GM23338 (cell line): ENCODE measurements at regions not wholly inside any gene's neighbourhood (a gene's known extent, or its start where the extent isn't known, plus 50 kb on each side); places are given as distances from the start of the nearest gene placed in this dataset.

Experiments
- ATAC-seq: fragments of 200-7000 bp; cut with Tn5 transposase; 3 replicates; pipeline ENCODE4 v1.9.1; 2020
- DNase-seq: peaks from one replicate; pipeline ENCODE4 v3.0.0-alpha.2; 2015; ENCODE audit warnings: low spot score
- H2AFZ ChIP-seq: fragments of 200-600 bp; sonication (generic); 2 replicates; pipeline ENCODE4 v1.8.0; 2016; ENCODE audit warnings: antibody characterized with exemption, mild to moderate bottlenecking, moderate library complexity
- H3F3A ChIP-seq: fragments of 200-600 bp; sonication (generic); replicated peaks from 2 replicates; pipeline ENCODE4 v1.8.0; 2017; ENCODE audit warnings: antibody characterized with exemption, mixed run types, low read depth
- H3K27ac ChIP-seq: fragments of 200-600 bp; sonication (generic); 2 replicates; pipeline ENCODE4 v1.6.1; 2016; ENCODE audit warnings: low read depth
- H3K27me3 ChIP-seq: fragments of 200-600 bp; sonication (generic); 2 replicates; pipeline ENCODE4 v1.8.0; 2016; ENCODE audit warnings: mild to moderate bottlenecking, mixed run types, moderate library complexity; ENCODE audit not compliant: insufficient read depth
- H3K36me3 ChIP-seq: fragments of 200-600 bp; sonication (generic); 2 replicates; pipeline ENCODE4 v1.8.0; 2016; ENCODE audit warnings: mild to moderate bottlenecking; ENCODE audit not compliant: insufficient read depth
- H3K4me1 ChIP-seq: fragments of 200-600 bp; sonication (generic); 2 replicates; pipeline ENCODE4 v1.8.0; 2016; ENCODE audit warnings: mild to moderate bottlenecking, moderate library complexity; ENCODE audit not compliant: insufficient read depth
- H3K4me2 ChIP-seq: fragments of 200-600 bp; sonication (generic); 2 replicates; pipeline ENCODE4 v1.7.1; 2017; ENCODE audit warnings: mixed run types
- H3K4me3 ChIP-seq: fragments of 200-600 bp; sonication (generic); 2 replicates; pipeline ENCODE4 v1.6.1; 2016; ENCODE audit warnings: mixed run types
- H3K79me2 ChIP-seq: fragments of 200-600 bp; sonication (generic); replicated peaks from 2 replicates; pipeline ENCODE4 v1.8.0; 2017; ENCODE audit warnings: mild to moderate bottlenecking; ENCODE audit not compliant: insufficient read depth
- H3K9me2 ChIP-seq: fragments of 200-600 bp; sonication (generic); 2 replicates; pipeline ENCODE4 v1.8.0; 2017; ENCODE audit not compliant: insufficient read depth
- H4K20me1 ChIP-seq: fragments of 200-600 bp; sonication (generic); replicated peaks from 2 replicates; pipeline ENCODE4 v1.8.0; 2017; ENCODE audit warnings: mild to moderate bottlenecking; ENCODE audit not compliant: insufficient read depth
- H3K27ac Mint-ChIP-seq: 2 replicates; pipeline ENCODE4 v1.8.0; 2020; ENCODE audit warnings: inconsistent platforms, mild to moderate bottlenecking, moderate library complexity, mixed read lengths
- H3K27me3 Mint-ChIP-seq: 3 replicates; pipeline ENCODE4 v1.8.0; 2022; ENCODE audit warnings: low read depth, mild to moderate bottlenecking, moderate library complexity, mixed read lengths, inconsistent platforms; ENCODE audit not compliant: insufficient read depth, poor library complexity
- H3K36me3 Mint-ChIP-seq: 3 replicates; pipeline ENCODE4 v1.8.0; 2021; ENCODE audit warnings: low read depth, mild to moderate bottlenecking, inconsistent platforms, moderate library complexity, mixed read lengths
- H3K4me1 Mint-ChIP-seq: 3 replicates; pipeline ENCODE4 v1.8.0; 2020; ENCODE audit warnings: mild to moderate bottlenecking, inconsistent platforms, mixed read lengths
- H3K4me3 Mint-ChIP-seq: 3 replicates; pipeline ENCODE4 v1.8.0; 2021; ENCODE audit warnings: moderate library complexity, mild to moderate bottlenecking, inconsistent platforms, mixed read lengths
- H3K9me3 Mint-ChIP-seq: 3 replicates; pipeline ENCODE4 v1.8.0; 2020; ENCODE audit warnings: moderate library complexity, mild to moderate bottlenecking, inconsistent platforms, mixed read lengths
- CTCF ChIP-seq, 2 experiments: fragments of 200-600 bp in 1 of 2; sonication (generic) in 1 of 2; conservative IDR thresholded peaks; 2 replicates each; pipeline versions ENCODE4 v1.5.1 to v1.6.1; 2016 to 2017; ENCODE audit warnings: antibody characterized with exemption in 2 of 2, low read depth in 2 of 2, mild to moderate bottlenecking in 2 of 2, moderate library complexity in 1 of 2
- EZH2phosphoT487 ChIP-seq: fragments of 200-600 bp; sonication (generic); IDR thresholded peaks from one replicate; pipeline ENCODE4 v1.8.1; 2018; ENCODE audit warnings: antibody characterized with exemption; ENCODE audit not compliant: unreplicated experiment
- NANOG ChIP-seq: IDR thresholded peaks from 2 replicates; pipeline ENCODE4 v1.6.1; 2016; ENCODE audit warnings: antibody characterized with exemption, borderline replicate concordance
- REST ChIP-seq: IDR thresholded peaks from one replicate; pipeline ENCODE4 v1.6.1; 2018; ENCODE audit warnings: antibody characterized with exemption; ENCODE audit not compliant: unreplicated experiment
- ZNF331 ChIP-seq: fragments of 250-450 bp; sonication (Bioruptor Pico); IDR thresholded peaks from 2 replicates; pipeline ENCODE4 v1.5.0; 2020; ENCODE audit warnings: low read depth, mild to moderate bottlenecking, moderate library complexity

GRCh38 chr2:236975766-236976165, 109.9 kb upstream of the COPS8 start:
- Histone ChIP-seq H3K4me1 (peaks cover 16% of the 10 kb centered on the region; the same call in 1 of the 2 replicates), H2AFZ (no peak overlapping the region), H3K27ac (no peak overlapping the region), H3K27me3 (no peaks in the 10 kb centered on the region), H3K36me3 (no peaks in the 10 kb centered on the region), H3F3A (no peaks in the 10 kb centered on the region), H3K4me2 (no peak overlapping the region), H3K4me3 (no peak overlapping the region), H4K20me1 (no peaks in the 10 kb centered on the region), H3K79me2 (no peaks in the 10 kb centered on the region), H3K9me2 (peaks cover 18% of the 10 kb centered on the region)
- peaks cover 7% of the 10 kb centered on the region for H3K27me3 Mint-ChIP-seq
- no peak overlapping the region for H3K4me3 Mint-ChIP-seq
- H3K27ac Mint-ChIP-seq, result no peak overlapping the region
- no peaks in the 10 kb centered on the region for H3K36me3 Mint-ChIP-seq
- ATAC-seq, result no peak
- peaks cover 2% of the 10 kb centered on the region; the same call in 1 of the 3 replicates for H3K9me3 Mint-ChIP-seq
- H3K4me1 Mint-ChIP-seq, result peaks cover 34% of the 10 kb centered on the region
- DNase-seq, result no peak
- TF ChIP-seq CTCF (conservative IDR thresholded peaks at IDR 0.05; ENCODE audit: low read depth in 2 of 2), result no peak
- no peak for TF ChIP-seq ZNF331
- TF ChIP-seq REST, result no peak

DNA sequence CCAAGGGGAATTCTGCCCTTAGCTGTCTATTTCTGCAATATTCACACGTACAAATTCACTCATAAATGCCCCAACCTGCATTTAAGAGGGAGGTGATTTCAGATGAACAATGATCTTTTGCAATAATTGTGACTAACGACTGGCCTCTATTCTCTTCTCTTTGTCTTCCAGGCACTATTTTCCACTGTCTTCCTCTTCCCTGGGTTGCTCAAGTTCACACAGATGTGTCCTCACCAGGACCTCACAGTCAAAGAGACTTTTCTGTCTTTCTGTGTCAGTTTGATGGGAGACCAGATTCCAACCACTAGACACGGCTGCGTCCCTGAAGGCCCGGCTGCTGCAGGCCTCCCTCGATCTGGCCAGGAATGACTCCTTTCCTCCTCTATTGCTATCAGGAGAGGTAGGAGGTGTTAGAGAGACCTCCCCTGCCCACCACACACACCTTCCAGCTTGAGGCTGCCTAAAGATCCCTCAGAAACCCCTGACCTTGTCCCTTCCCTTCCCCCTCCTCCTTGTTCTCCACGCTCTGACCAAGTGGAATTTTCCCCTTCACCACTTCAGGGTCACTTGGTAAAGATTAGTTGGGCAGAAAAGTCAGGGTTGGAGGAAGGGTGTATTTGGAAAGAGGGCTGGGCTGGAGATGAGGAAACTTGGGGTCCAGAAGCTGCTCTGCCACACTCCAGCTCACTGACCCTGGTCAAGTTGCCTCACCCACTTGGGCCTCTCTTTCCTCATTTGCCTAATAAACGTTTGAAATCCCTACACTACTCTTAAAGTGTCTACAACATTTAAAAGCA, 109.2 kb upstream of the COPS8 start:
- ATAC-seq, result no peak

More for the DNA sequence above, 109.2 kb upstream of the COPS8 start:
- Histone ChIP-seq H3K4me2 (no peak overlapping the region), H3K9me2 (peaks cover 18% of the 10 kb centered on the region), H3K36me3 (no peaks in the 10 kb centered on the region), H3F3A (no peaks in the 10 kb centered on the region), H4K20me1 (no peaks in the 10 kb centered on the region), H3K4me1 (peaks cover 16% of the 10 kb centered on the region; the same call in 1 of the 2 replicates), H3K79me2 (no peaks in the 10 kb centered on the region), H3K27me3 (no peaks in the 10 kb centered on the region), H3K27ac (no peak overlapping the region), H2AFZ (peak overlapping the region; percentile 52; the same call in 1 of the 2 replicates), H3K4me3 (no peak overlapping the region)
- Mint-ChIP-seq H3K36me3 (no peaks in the 10 kb centered on the region), H3K27ac (no peak overlapping the region), H3K4me3 (no peak overlapping the region), H3K9me3 (peaks cover 2% of the 10 kb centered on the region; the same call in 1 of the 3 replicates), H3K4me1 (peaks cover 34% of the 10 kb centered on the region), H3K27me3 (peaks cover 9% of the 10 kb centered on the region)
- no peak for DNase-seq
- TF ChIP-seq EZH2phosphoT487 (no peak), NANOG (no peak)
